ENCODE measurements at regions not wholly inside any gene's neighbourhood (a gene's known extent, or its start where the extent isn't known, plus 50 kb on each side); places are given as distances from the start of the nearest gene placed in this dataset.

- ChIA-PET POLR2A (no interaction called here), CTCF (interaction anchor here (1.4 kb wide), 1 partner anchor 10 kb away, joined by 3 read pairs; no protein-coding TSS in a partner anchor)
- Histone ChIP-seq H3K27ac (ENCODE audit: insufficient read depth, low read depth, low read length) (no peak overlapping the region), H3K9me1 (replicated peaks; ENCODE audit: control insufficient read depth, extremely low read depth, insufficient read depth, low read length) (no peaks in the 10 kb centered on the region), H3K9me3 (replicated peaks; ENCODE audit: control insufficient read depth, insufficient read depth, low read length) (no peaks in the 10 kb centered on the region), H3K79me2 (ENCODE audit: control insufficient read depth, insufficient read depth, low read length) (no peaks in the 10 kb centered on the region), H3K4me2 (ENCODE audit: insufficient read depth, low read length) (no peak overlapping the region), H2AFZ (ENCODE audit: low read depth, low read length) (no peak overlapping the region), H4K20me1 (replicated peaks; ENCODE audit: control insufficient read depth, extremely low read depth, insufficient read depth, low read length) (no peaks in the 10 kb centered on the region), H3K4me3 (replicated peaks in 1 of 3; ENCODE audit: insufficient read depth in 1 of 3, low read depth in 1 of 3, low read length in 3 of 3) (no peak overlapping the region), H3K27me3 (ENCODE audit: control insufficient read depth in 2 of 2, insufficient read depth in 2 of 2, low read length in 2 of 2) (no peaks in the 10 kb centered on the region), H3K36me3 (ENCODE audit: control insufficient read depth in 2 of 2, extremely low read depth in 1 of 2, insufficient read depth in 2 of 2, low read length in 2 of 2) (no peaks in the 10 kb centered on the region), H3K9ac (replicated peaks; ENCODE audit: extremely low read depth, insufficient read depth, low read length) (no peak overlapping the region), H3K4me1 (ENCODE audit: control insufficient read depth, extremely low read depth, insufficient read depth, low read length) (no peaks in the 10 kb centered on the region)
- TF ChIP-seq FOS (IDR thresholded peaks at IDR 0.05; ENCODE audit: borderline replicate concordance, insufficient read depth, low read length), result no peak
- TF ChIP-seq CTCF (IDR thresholded peaks at IDR 0.05; ENCODE audit: extremely low read depth in 1 of 2, insufficient read depth in 1 of 2, low read depth in 1 of 2, low read length in 2 of 2), result no peak
- no peak for TF ChIP-seq JUN (IDR thresholded peaks at IDR 0.05; ENCODE audit: borderline replicate concordance, insufficient read depth, insufficient read length, low read depth)
- no peak for TF ChIP-seq POLR2AphosphoS5 (IDR thresholded peaks at IDR 0.05; ENCODE audit: insufficient read depth, low read depth, low read length)
- TF ChIP-seq MAX (IDR thresholded peaks at IDR 0.05; ENCODE audit: insufficient read depth, insufficient read length), result no peak
- TF ChIP-seq EZH2 (IDR thresholded peaks at IDR 0.05; ENCODE audit: borderline replicate concordance, low read depth, low read length, severe bottlenecking), result no peak
- TF ChIP-seq MYC (IDR thresholded peaks at IDR 0.05; ENCODE audit: low read depth, low read length), result no peak
- no peak for TF ChIP-seq POLR2A (IDR thresholded peaks at IDR 0.05; ENCODE audit: low read depth, low read length)
- no peak for TF ChIP-seq GATA2 (IDR thresholded peaks at IDR 0.05; ENCODE audit: insufficient read depth, insufficient read length, low read depth, low read length)
- intact Hi-C loops (cut with micrococcal nuclease) (no loop called here), dilution Hi-C loops (cut with MboI; ENCODE audit: extremely low pct_ligation_motif_present, low sequenced_read_pairs) (no loop called here)
- BruUV-seq (replicated peaks), result no TSS peak
- FAIRE-seq (no peak), DNase-seq (ENCODE audit: low read depth, low spot score) (no peak)
These were observed 58.6 kb upstream of the MEF2C start for GRCh38 chr5:88941581-88941980.

Data from endothelial cell of umbilical vein (primary cell).